GM19452 (cell line): ENCODE measurements at regions not wholly inside any gene's neighbourhood (a gene's known extent, or its start where the extent isn't known, plus 50 kb on each side); places are given as distances from the start of the nearest gene placed in this dataset.

Source experiments
- ATAC-seq: cut with Tn5 transposase; IDR thresholded peaks from one replicate; pipeline ENCODE4 v1.9.1; 2021; ENCODE audit not compliant: unreplicated experiment

DNA sequence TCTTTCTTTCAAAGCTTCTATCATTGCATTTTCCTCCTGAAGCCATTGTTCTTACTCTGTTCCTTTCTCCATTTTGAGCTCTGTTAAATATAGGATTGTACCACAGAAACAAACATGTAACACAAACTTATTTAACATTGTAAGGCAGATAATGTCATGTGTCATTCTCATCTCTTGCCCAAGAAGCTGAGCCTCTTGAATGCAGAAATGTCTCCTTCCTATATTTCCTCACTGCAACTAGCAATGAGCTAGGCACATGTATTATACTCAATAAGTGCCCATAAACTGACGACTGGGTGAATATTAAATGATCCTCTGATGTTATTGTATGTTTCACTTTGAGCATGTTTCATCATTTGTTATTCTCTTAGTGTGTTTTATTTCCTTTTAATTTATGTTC lies 56.7 kb upstream of the SLC7A11 start:
- no peak for ATAC-seq

DNA sequence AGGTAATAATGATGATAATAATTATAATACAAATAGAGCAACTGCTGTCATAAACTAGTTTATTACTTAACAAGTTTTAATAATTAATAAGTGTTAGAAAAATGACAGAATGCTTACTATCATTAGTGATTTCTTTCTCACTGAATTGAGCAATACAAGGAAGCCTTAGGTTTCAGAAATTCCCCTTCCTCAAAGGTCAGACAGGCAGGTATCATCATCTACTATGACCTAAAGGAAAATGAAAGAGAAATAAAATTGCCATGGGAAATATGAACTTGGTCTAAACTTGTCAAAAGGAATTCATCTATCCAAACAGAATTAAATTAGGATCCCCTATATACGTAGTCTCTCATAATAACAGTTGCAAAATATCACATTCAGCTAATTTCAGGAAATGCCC lies 56.3 kb upstream of the SLC7A11 start:
- ATAC-seq = no peak

DNA sequence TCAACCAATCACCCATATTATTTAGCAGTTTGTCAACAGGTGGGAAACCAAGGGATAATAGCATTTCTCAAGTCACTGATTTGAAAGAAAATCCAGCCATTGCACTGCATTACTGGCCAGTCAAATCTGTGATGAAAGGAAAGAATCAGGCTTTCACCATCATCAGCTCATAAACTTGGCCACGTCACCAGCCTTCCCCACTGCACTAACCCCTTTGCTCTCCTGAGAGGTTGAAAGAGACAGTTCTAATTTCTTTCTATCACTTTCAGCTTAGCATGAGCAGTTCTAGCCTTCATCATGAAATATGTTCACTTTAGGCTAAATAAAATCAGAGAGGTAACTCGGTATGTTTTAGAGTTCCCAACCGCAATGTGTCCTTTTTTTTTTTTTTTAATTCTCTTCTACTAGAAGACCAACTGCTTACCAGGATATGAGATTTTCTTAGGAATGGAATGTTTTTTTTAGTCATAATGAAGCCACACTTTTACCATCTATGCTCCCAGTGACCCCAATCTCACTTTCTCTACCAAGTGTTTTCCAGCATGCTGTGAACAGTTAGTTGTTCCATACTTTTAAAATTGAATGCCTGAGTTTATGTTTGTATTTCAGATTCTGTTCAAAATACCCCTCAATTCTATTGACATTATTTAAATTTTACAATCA lies 55.7 kb upstream of the SLC7A11 start:
- ATAC-seq = no peak

DNA sequence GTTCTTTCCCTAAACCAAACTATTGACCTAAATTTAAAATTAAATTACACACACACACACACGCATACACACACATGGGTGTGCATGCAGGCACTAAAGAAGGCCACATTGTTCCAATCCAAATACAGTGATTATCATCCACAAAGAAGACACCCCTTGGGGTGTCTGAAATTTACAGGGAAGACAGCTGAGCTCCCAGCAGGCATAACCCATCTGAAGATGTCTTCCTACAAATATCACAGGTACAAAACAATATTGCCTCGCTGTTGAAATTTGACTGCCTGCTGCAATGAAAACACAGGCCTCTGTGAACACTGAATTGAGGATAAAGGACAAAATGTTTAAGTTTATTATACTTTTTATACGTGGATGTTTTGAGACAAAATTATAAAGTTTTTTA lies 50.2 kb upstream of the SLC7A11 start:
- ATAC-seq = no peak
